HG03520 (cell line): ENCODE measurements at regions not wholly inside any gene's neighbourhood (a gene's known extent, or its start where the extent isn't known, plus 50 kb on each side); places are given as distances from the start of the nearest gene placed in this dataset.

Experiments
- ATAC-seq: cut with Tn5 transposase; IDR thresholded peaks from one replicate; pipeline ENCODE4 v1.9.1; 2021; ENCODE audit warnings: mild to moderate bottlenecking, moderate library complexity; ENCODE audit not compliant: unreplicated experiment

GRCh38 chr10:78868861-78869260 lies 199.9 kb upstream of the ZMIZ1 start:
- no peak for ATAC-seq

GRCh38 chr10:78869508-78870454 lies 199.0 kb upstream of the ZMIZ1 start:
- no peak for ATAC-seq

DNA sequence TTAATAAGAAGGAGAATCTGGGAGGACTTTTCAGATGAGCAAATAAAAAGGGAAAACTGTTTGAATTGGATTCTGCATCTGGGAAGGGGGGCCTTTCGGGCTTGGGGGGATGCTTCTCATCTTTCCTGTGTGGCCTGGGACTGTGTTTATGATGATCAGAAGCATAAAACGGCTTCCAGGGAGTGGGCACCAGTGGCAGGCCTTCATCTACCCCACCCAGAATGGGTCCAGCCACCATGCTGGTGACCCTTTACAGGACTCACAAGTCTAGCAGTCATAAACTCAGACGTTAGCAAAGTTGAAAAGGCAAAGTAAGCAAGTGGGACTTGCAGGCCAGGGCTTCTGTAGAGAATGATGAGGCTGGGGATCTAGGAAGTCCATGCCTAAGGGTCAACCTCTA lies 198.3 kb upstream of the ZMIZ1 start:
- no peak for ATAC-seq

DNA sequence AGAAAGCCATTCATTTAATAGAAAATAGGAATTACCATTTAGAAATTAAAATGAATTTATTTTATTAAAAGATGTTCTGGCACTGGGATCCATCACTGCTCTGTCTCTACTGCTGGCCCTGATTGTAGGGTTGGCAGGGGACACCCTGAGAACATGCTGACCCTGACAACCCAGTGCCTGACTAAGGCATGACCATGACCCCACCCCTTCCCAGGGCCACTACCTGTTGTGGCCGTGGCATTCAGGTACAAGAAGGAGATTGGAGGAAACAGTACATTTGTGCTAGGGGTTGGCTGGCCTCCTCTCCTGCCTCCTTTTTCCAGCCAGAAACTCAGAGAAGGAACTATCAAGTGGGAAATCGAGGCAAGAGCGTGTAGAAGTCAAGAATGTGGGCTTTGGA lies 197.0 kb upstream of the ZMIZ1 start:
- ATAC-seq = no peak

DNA sequence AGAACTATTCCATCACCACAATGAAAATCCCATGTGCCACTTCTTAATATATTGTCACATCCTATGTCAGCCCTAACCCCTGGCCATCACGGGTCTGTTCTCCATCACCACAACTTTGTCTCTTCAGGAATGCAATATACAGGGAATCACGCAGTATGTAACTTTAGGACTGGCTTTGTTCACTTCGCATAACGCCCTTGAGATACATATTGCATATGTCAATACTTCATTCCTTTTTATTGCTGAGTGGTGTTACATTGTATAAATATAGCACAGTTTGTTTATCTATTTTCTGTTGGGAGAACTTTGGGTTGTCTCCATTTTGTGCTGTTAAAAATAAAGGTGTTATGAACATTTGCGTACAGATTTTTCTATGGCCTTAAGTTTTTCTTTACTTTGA lies 195.4 kb upstream of the ZMIZ1 start:
- no peak for ATAC-seq

DNA sequence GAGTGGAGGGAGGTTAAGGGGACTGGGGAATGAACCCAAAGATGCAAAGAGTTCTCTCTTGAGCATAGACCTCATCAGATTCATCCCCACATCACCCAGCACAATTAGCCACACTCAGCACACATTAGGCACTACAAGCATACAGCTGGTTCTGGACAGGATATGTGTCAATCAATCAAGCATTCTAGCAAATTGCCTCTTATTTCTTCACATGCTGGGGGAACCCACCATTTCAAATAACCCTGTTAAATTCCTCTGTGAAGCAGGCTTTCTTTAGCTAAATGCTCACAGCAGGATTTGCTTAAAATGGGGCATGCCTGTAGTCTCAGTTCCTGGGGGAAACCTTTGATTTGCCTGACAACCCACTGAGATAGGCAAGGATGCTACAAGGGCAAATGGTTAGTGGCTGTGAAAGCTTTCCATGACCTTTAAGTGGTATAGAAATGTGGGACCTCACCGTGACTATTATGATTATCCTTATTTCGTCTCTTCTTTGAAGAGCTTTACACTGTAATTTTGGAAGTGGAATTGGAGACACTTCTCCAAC lies 193.4 kb upstream of the ZMIZ1 start:
- no peak for ATAC-seq

- ATAC-seq = no peak
Measured at GRCh38 chr10:78875932-78876331, 192.8 kb upstream of the ZMIZ1 start.

- no peak for ATAC-seq
Measured at GRCh38 chr10:78876449-78876848, 192.3 kb upstream of the ZMIZ1 start.

DNA sequence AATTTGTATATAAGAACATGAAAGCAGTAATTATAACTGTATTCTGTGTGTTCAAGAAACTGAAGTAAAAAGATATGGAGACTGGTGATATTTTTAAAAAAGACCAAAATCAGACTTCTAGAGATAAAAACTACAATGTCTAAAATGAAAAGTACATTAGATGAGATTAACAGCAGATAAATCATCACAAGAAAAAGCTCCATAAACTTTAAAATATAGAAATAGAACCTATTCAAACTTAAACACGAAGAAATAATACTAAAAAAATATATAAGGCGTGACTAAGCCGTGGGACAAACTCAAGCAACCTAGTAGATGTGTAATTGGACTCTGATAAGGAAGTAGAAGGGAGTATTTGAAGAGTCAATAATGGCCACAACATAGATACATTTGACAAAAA lies 189.1 kb upstream of the ZMIZ1 start:
- ATAC-seq = no peak

DNA sequence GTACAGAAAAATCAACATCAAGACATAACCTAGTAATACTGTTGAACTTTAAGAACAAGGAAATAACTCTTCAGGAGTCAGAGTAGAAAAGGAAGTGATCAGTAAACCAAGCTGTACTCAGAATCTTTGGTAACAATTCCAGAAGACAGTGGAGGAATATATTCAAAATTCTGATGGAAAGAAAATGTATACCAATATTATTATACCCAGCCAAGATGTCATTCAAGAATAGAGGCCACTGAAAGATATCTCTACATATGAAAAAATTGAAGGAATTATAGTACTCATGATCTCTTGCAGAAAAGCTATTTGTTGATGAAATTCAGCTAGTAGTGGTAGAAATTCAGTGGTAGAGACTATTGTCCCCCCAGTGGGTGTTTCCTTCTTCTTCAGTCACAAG lies 182.6 kb upstream of the ZMIZ1 start:
- ATAC-seq = no peak

- no peak for ATAC-seq
Measured at GRCh38 chr10:78889536-78890063, 179.2 kb upstream of the ZMIZ1 start.

- no peak for ATAC-seq
Measured at GRCh38 chr10:78890506-78890905, 178.3 kb upstream of the ZMIZ1 start.

- ATAC-seq = no peak
Measured at GRCh38 chr10:78891741-78892140, 177.0 kb upstream of the ZMIZ1 start.

- no peak for ATAC-seq
Measured at GRCh38 chr10:78892338-78893176, 176.2 kb upstream of the ZMIZ1 start.

GRCh38 chr10:78893217-78893616 lies 175.5 kb upstream of the ZMIZ1 start:
- ATAC-seq = no peak

GRCh38 chr10:78894089-78894840 lies 174.5 kb upstream of the ZMIZ1 start:
- ATAC-seq = no peak

DNA sequence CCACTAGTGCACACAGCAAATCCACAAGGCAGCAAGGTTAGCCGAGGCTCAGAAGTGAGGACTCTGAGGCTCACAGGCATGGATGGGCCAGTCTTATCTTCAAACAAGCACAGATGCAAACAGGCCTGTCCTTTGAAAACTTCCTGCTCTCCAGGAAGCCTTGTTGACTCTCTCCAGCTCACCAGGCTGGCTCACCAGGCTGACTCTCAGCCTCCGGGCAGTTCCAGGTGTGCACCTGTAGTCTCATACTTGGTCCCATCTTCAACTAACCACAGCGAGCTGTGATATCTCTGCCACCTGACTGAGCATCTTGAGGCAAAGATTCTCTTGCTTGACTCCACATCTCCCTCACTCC lies 173.9 kb upstream of the ZMIZ1 start:
- ATAC-seq = no peak

DNA sequence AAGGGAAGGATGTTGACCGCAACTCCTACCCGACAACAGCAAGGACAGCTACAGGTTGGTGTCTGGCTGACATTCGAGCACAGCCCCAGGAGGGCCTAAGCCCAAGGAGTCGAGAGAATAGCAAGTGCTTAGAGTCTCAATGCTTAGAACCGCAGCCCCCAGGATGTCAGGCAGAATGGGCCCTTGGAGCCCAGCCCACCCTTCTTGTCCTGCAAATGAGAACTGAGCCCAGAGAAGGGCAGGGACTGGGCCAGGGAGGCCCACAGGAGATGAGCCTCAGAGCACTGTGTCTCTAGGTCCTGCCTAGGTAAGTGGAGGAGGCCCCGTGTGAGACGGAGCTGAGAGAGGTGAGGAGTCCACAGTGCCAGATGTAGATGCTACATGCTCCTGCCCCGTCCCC lies 173.3 kb upstream of the ZMIZ1 start:
- ATAC-seq = no peak

DNA sequence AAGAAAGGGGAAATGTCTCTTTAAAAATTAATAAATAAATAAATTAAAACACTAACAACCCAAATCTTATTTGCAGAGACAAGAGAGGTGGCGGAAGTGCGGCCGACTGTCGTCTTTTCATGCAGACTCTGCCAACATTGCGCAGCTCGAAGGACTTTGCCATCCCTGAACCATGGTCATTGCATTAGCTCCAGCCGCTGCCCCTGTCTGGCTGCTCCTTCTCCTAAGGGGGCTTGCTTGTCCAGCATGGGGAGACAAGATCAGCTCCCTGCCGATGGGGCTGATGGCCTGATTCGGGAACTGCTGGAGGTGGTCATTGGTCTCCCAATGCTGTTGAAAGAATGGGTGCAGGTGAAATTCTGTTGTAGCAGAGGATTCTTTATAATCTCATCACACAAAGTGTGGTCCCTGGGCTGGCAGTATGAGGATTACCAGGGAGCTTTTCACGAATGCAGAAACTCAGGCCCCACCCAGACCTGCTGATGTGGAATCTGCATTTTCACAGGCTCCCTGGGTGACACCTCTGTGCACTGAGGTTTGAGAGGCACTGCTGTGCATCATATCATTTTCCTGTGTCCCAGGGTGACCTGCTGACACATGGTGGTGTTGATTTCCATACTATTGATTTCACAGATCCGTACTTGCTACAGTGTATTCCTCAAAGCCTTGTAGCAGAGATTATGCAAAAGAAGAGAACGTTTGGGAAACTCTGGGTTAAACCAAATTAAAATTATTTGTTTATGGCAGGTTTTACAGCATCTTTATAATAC lies 172.4 kb upstream of the ZMIZ1 start:
- ATAC-seq = no peak
